ENCODE measurements at regions not wholly inside any gene's neighbourhood (a gene's known extent, or its start where the extent isn't known, plus 50 kb on each side); places are given as distances from the start of the nearest gene placed in this dataset.

GRCh38 chr4:147340591-147341120 lies 140.2 kb upstream of the EDNRA start:
- TF ChIP-seq CTCF (optimal IDR thresholded peaks at IDR 0.05 in 1 of 3, IDR thresholded peaks at IDR 0.05 in 1 of 3, conservative IDR thresholded peaks at IDR 0.05 in 1 of 3; ENCODE audit: extremely low read depth in 1 of 3, insufficient read depth in 2 of 3, low read length in 3 of 3) (no peak), EZH2 (IDR thresholded peaks at IDR 0.05; ENCODE audit: low read length) (no peak)
